ENCODE measurements at regions not wholly inside any gene's neighbourhood (a gene's known extent, or its start where the extent isn't known, plus 50 kb on each side); places are given as distances from the start of the nearest gene placed in this dataset.

- Histone ChIP-seq H3K9me3 (no peaks in the 10 kb centered on the region), H3K27me3 (no peaks in the 10 kb centered on the region), H3K4me1 (ENCODE audit: control insufficient read depth in 1 of 2, insufficient read depth in 1 of 2, low read depth in 1 of 2, low read length in 1 of 2) (no peaks in the 10 kb centered on the region), H3K27ac (no peak overlapping the region), H3K4me3 (ENCODE audit: low read depth in 1 of 2, low read length in 1 of 2) (no peak overlapping the region), H3K36me3 (no peaks in the 10 kb centered on the region)
- no peak for TF ChIP-seq CTCF (IDR thresholded peaks at IDR 0.05)
Observed at GRCh38 chr5:61215996-61216395, 53.7 kb upstream of the SMIM15 start.

GRCh38 chr5:61216741-61217140 is 54.5 kb upstream of the SMIM15 start:
- H3K27me3 ChIP-seq, result no peaks in the 10 kb centered on the region
- H3K36me3 ChIP-seq, result no peaks in the 10 kb centered on the region
- H3K9me3 ChIP-seq, result no peaks in the 10 kb centered on the region
- no peaks in the 10 kb centered on the region for H3K4me1 ChIP-seq (ENCODE audit: control insufficient read depth in 1 of 2, insufficient read depth in 1 of 2, low read depth in 1 of 2, low read length in 1 of 2)
- no peak for TF ChIP-seq CTCF (IDR thresholded peaks at IDR 0.05)
- no peak overlapping the region for H3K27ac ChIP-seq
- H3K4me3 ChIP-seq (ENCODE audit: low read depth in 1 of 2, low read length in 1 of 2), result no peak overlapping the region

- Histone ChIP-seq H3K9me3 (no peaks in the 10 kb centered on the region), H3K27me3 (no peaks in the 10 kb centered on the region), H3K27ac (no peak overlapping the region), H3K36me3 (no peaks in the 10 kb centered on the region), H3K4me1 (ENCODE audit: control insufficient read depth in 1 of 2, insufficient read depth in 1 of 2, low read depth in 1 of 2, low read length in 1 of 2) (no peaks in the 10 kb centered on the region), H3K4me3 (ENCODE audit: low read depth in 1 of 2, low read length in 1 of 2) (no peak overlapping the region)
- TF ChIP-seq CTCF (IDR thresholded peaks at IDR 0.05), result no peak
Observed at GRCh38 chr5:61217214-61217613, 54.9 kb upstream of the SMIM15 start.

GRCh38 chr5:61228229-61228628 is 66.0 kb upstream of the SMIM15 start:
- no peaks in the 10 kb centered on the region for H3K36me3 ChIP-seq
- H3K4me3 ChIP-seq (ENCODE audit: low read depth in 1 of 2, low read length in 1 of 2), result no peak overlapping the region
- H3K27me3 ChIP-seq, result no peaks in the 10 kb centered on the region
- H3K27ac ChIP-seq, result no peak overlapping the region
- no peaks in the 10 kb centered on the region for H3K4me1 ChIP-seq (ENCODE audit: control insufficient read depth in 1 of 2, insufficient read depth in 1 of 2, low read depth in 1 of 2, low read length in 1 of 2)
- H3K9me3 ChIP-seq, result no peaks in the 10 kb centered on the region
- TF ChIP-seq CTCF (IDR thresholded peaks at IDR 0.05), result no peak

- no peak overlapping the region for H3K27ac ChIP-seq
- no peak overlapping the region for H3K4me3 ChIP-seq (ENCODE audit: low read depth in 1 of 2, low read length in 1 of 2)
- no peaks in the 10 kb centered on the region for H3K36me3 ChIP-seq
- H3K27me3 ChIP-seq, result no peaks in the 10 kb centered on the region
- no peak for TF ChIP-seq CTCF (IDR thresholded peaks at IDR 0.05)
- no peaks in the 10 kb centered on the region for H3K9me3 ChIP-seq
- H3K4me1 ChIP-seq (ENCODE audit: control insufficient read depth in 1 of 2, insufficient read depth in 1 of 2, low read depth in 1 of 2, low read length in 1 of 2), result no peaks in the 10 kb centered on the region
Observed at GRCh38 chr5:61228691-61229280, 66.5 kb upstream of the SMIM15 start.

- H3K9me3 ChIP-seq, result no peaks in the 10 kb centered on the region
- TF ChIP-seq CTCF (IDR thresholded peaks at IDR 0.05), result no peak
- H3K4me3 ChIP-seq (ENCODE audit: low read depth in 1 of 2, low read length in 1 of 2), result no peak overlapping the region
- no peaks in the 10 kb centered on the region for H3K36me3 ChIP-seq
- no peaks in the 10 kb centered on the region for H3K27me3 ChIP-seq
- H3K4me1 ChIP-seq (ENCODE audit: control insufficient read depth in 1 of 2, insufficient read depth in 1 of 2, low read depth in 1 of 2, low read length in 1 of 2), result no peaks in the 10 kb centered on the region
- H3K27ac ChIP-seq, result no peak overlapping the region
Observed at GRCh38 chr5:61229416-61229815, 67.1 kb upstream of the SMIM15 start.

Data from neutrophil (primary cell).